IPS DF 4.7 (cell line): ENCODE measurements at regions not wholly inside any gene's neighbourhood (a gene's known extent, or its start where the extent isn't known, plus 50 kb on each side); places are given as distances from the start of the nearest gene placed in this dataset.

Experiments
- DNase-seq: peaks from one replicate; pipeline ENCODE4 v3.0.0-alpha.2; 2013; ENCODE audit warnings: low spot score; ENCODE audit errors: extremely low read depth

- DNase-seq: no peak
Measured at GRCh38 chr3:31140470-31140869, 246.0 kb upstream of the GADL1 start.

- DNase-seq: no peak
Measured at GRCh38 chr3:31142139-31142538, 247.7 kb upstream of the GADL1 start.

GRCh38 chr3:31142543-31142942 is 248.1 kb upstream of the GADL1 start:
- no peak for DNase-seq

GRCh38 chr3:31145062-31145461 is 250.6 kb upstream of the GADL1 start:
- no peak for DNase-seq

GRCh38 chr3:31147550-31147949 is 253.1 kb upstream of the GADL1 start:
- DNase-seq: no peak

GRCh38 chr3:31157047-31157694 is 262.7 kb upstream of the GADL1 start:
- DNase-seq: no peak

- no peak for DNase-seq
Measured at GRCh38 chr3:31157893-31158620, 263.6 kb upstream of the GADL1 start.

- DNase-seq: no peak
Measured at GRCh38 chr3:31159331-31160039, 265.0 kb upstream of the GADL1 start.

- DNase-seq: no peak
Measured at GRCh38 chr3:31161889-31162288, 267.4 kb upstream of the GADL1 start.

GRCh38 chr3:31164381-31164780 is 269.9 kb upstream of the GADL1 start:
- no peak for DNase-seq

- DNase-seq: no peak
Measured at GRCh38 chr3:31165399-31165860, 271.0 kb upstream of the GADL1 start.

- no peak for DNase-seq
Measured at GRCh38 chr3:31166249-31166885, 271.9 kb upstream of the GADL1 start.

GRCh38 chr3:31167666-31168065 is 273.2 kb upstream of the GADL1 start:
- DNase-seq: no peak

GRCh38 chr3:31170932-31171670 is 276.6 kb upstream of the GADL1 start:
- no peak for DNase-seq

- DNase-seq: no peak
Measured at GRCh38 chr3:31172336-31172735, 277.9 kb upstream of the GADL1 start.

GRCh38 chr3:31173118-31173718 is 278.8 kb upstream of the GADL1 start:
- no peak for DNase-seq

- no peak for DNase-seq
Measured at GRCh38 chr3:31174079-31174478, 279.6 kb upstream of the GADL1 start.

GRCh38 chr3:31176045-31176444 is 281.6 kb upstream of the GADL1 start:
- no peak for DNase-seq

GRCh38 chr3:31178467-31178866 is 284.0 kb upstream of the GADL1 start:
- no peak for DNase-seq

GRCh38 chr3:31179768-31180167 is 285.3 kb upstream of the GADL1 start:
- no peak for DNase-seq

- DNase-seq: no peak
Measured at GRCh38 chr3:31180274-31180673, 285.8 kb upstream of the GADL1 start.
